Caco-2 (cell line): ENCODE measurements at regions not wholly inside any gene's neighbourhood (a gene's known extent, or its start where the extent isn't known, plus 50 kb on each side); places are given as distances from the start of the nearest gene placed in this dataset.

Experiments used
- BruUV-seq: library from RNA; stranded (reverse); fragments of 400-500 nt; replicated peaks from 2 replicates; lab custom pipeline; 2021; lab: Mats Ljungman, UMichigan
- CTCF ChIA-PET: fragments of 300-600 bp; sonication (Branson Sonifier 250); formaldehyde crosslinking; loops from one replicate; lab custom pipeline; 2022; ENCODE audit warnings: antibody characterized with exemption; lab: Charles Lee
- POLR2A ChIA-PET: fragments of 300-600 bp; sonication (Branson Sonifier 250); formaldehyde crosslinking; loops from one replicate; lab custom pipeline; 2022; ENCODE audit warnings: antibody characterized with exemption; lab: Charles Lee
- DNase-seq, 2 experiments: peaks; one replicate each; pipeline versions ENCODE4 v3.0.0 to v3.0.0-alpha.2; 2020 to 2022
- H3K27me3 ChIP-seq: replicated peaks from 2 replicates; pipeline ENCODE4 v1.6.0; 2011; ENCODE audit warnings: low read length; ENCODE audit not compliant: control insufficient read depth, insufficient read depth
- H3K36me3 ChIP-seq: 2 replicates; pipeline ENCODE4 v1.5.1; 2011; ENCODE audit warnings: low read length; ENCODE audit not compliant: control insufficient read depth, insufficient read depth
- H3K4me1 ChIP-seq: fragments of 250-450 bp; sonication (Bioruptor Pico); 2 replicates; pipeline ENCODE4 v1.5.1; 2020; ENCODE audit warnings: mild to moderate bottlenecking
- H3K4me3 ChIP-seq: 2 replicates; pipeline ENCODE4 v1.5.1; 2011; ENCODE audit warnings: low read depth, mild to moderate bottlenecking, control low read depth, low read length
- H3K9me3 ChIP-seq: fragments of 250-450 bp; sonication (Bioruptor Pico); 2 replicates; pipeline ENCODE4 v1.5.1; 2020; ENCODE audit warnings: mild to moderate bottlenecking, moderate library complexity
- H3K27ac Mint-ChIP-seq: one replicate; pipeline ENCODE4 v1.8.0; 2022; ENCODE audit warnings: mixed read lengths; ENCODE audit not compliant: unreplicated experiment
- H3K27me3 Mint-ChIP-seq: one replicate; pipeline ENCODE4 v1.8.0; 2022; ENCODE audit warnings: mixed read lengths; ENCODE audit not compliant: insufficient read depth, unreplicated experiment
- H3K36me3 Mint-ChIP-seq: one replicate; pipeline ENCODE4 v1.8.0; 2022; ENCODE audit warnings: mild to moderate bottlenecking, mixed read lengths; ENCODE audit not compliant: insufficient read depth, unreplicated experiment
- H3K4me1 Mint-ChIP-seq: one replicate; pipeline ENCODE4 v1.8.0; 2022; ENCODE audit warnings: low read depth, mixed read lengths; ENCODE audit not compliant: unreplicated experiment
- H3K4me3 Mint-ChIP-seq: one replicate; pipeline ENCODE4 v1.8.0; 2022; ENCODE audit warnings: mild to moderate bottlenecking, moderate library complexity, mixed read lengths; ENCODE audit not compliant: unreplicated experiment
- H3K9me3 Mint-ChIP-seq: one replicate; pipeline ENCODE4 v1.8.0; 2022; ENCODE audit warnings: mixed read lengths; ENCODE audit not compliant: unreplicated experiment
- intact Hi-C: fragments of 100-400 bp; cut with micrococcal nuclease; formaldehyde crosslinking; loops from one replicate; pipeline ENCODE4 v1.10.0; 2022; ENCODE audit not compliant: unreplicated experiment
- TF ChIP-seq, protein P1 (sequence below), 2 experiments: fragments of 200-600 bp in 1 of 2; IDR thresholded peaks; 1 replicate in 1 of 2; 2 replicates in 1 of 2; pipeline versions ENCODE4 v1.5.1 to v1.8.0; 2011 to 2022; ENCODE audit warnings: antibody characterized with exemption in 1 of 2, control low read depth in 1 of 2, inconsistent platforms in 1 of 2, low read depth in 1 of 2, low read length in 1 of 2, mild to moderate bottlenecking in 1 of 2, moderate library complexity in 1 of 2; ENCODE audit not compliant: insufficient read depth in 1 of 2, severe bottlenecking in 1 of 2, unreplicated experiment in 1 of 2

DNA sequence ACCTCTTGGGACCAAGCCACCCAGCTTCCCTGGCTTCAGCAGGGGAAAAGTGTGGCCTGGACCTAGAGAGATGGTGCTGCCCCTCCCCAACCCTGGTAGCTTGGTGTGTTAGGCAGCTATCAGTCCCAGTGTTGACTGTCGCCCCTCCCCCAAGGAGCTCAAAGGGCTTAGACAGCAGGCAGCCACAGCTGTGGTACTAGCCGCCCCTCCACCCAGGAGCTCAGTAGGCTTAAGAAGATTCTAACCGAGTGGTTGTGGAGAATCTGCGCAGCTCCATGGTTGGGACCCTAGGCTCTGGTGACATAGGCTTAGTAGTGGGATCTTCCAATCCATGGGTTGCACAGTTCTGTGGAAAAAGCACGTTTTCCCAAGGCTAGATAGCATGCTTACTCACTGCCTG, 458.4 kb upstream of the LRRC4C start:
- BruUV-seq: no TSS peak
- Histone ChIP-seq H3K9me3 (no peaks in the 10 kb centered on the region; the same call in 1 of the 2 replicates), H3K36me3 (no peaks in the 10 kb centered on the region), H3K27me3 (no peaks in the 10 kb centered on the region), H3K4me1 (no peaks in the 10 kb centered on the region), H3K4me3 (no peak overlapping the region)
- Mint-ChIP-seq H3K27me3 (no peaks in the 10 kb centered on the region), H3K36me3 (no peaks in the 10 kb centered on the region), H3K4me3 (no peak overlapping the region), H3K9me3 (peaks cover 38% of the 10 kb centered on the region), H3K27ac (no peak overlapping the region), H3K4me1 (no peaks in the 10 kb centered on the region)
- CTCF ChIA-PET: no interaction called here
- DNase-seq: no peak
- POLR2A ChIA-PET: no interaction called here
- TF ChIP-seq, protein P1, sequence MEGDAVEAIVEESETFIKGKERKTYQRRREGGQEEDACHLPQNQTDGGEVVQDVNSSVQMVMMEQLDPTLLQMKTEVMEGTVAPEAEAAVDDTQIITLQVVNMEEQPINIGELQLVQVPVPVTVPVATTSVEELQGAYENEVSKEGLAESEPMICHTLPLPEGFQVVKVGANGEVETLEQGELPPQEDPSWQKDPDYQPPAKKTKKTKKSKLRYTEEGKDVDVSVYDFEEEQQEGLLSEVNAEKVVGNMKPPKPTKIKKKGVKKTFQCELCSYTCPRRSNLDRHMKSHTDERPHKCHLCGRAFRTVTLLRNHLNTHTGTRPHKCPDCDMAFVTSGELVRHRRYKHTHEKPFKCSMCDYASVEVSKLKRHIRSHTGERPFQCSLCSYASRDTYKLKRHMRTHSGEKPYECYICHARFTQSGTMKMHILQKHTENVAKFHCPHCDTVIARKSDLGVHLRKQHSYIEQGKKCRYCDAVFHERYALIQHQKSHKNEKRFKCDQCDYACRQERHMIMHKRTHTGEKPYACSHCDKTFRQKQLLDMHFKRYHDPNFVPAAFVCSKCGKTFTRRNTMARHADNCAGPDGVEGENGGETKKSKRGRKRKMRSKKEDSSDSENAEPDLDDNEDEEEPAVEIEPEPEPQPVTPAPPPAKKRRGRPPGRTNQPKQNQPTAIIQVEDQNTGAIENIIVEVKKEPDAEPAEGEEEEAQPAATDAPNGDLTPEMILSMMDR (IDR thresholded peaks at IDR 0.05; ENCODE audit: insufficient read depth in 1 of 2, low read depth in 1 of 2, low read length in 1 of 2, severe bottlenecking in 1 of 2, unreplicated experiment in 1 of 2): no peak
- intact Hi-C loops: no loop called here

DNA sequence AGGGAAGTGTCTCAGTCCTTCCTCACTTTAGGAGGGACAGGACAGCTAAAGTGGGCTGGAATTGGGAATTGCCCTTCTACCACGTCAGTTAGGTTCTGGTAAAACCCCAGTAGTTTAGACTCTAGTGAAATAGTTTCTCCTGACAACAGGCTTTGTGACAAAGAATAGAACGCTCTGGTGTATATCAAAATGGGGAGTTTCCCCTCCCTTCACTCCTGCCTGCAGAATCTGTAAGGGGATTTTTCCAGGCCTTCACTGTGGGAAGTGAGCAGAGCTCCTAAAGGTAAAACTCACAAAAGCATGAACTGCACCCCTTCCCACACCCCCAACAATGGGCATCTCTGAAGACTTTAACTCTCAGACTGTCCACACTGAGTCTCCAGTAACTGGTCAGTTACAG, 460.9 kb upstream of the LRRC4C start:
- H3K27me3 Mint-ChIP-seq: no peaks in the 10 kb centered on the region
- H3K4me1 Mint-ChIP-seq: no peaks in the 10 kb centered on the region
- BruUV-seq: no TSS peak

DNA sequence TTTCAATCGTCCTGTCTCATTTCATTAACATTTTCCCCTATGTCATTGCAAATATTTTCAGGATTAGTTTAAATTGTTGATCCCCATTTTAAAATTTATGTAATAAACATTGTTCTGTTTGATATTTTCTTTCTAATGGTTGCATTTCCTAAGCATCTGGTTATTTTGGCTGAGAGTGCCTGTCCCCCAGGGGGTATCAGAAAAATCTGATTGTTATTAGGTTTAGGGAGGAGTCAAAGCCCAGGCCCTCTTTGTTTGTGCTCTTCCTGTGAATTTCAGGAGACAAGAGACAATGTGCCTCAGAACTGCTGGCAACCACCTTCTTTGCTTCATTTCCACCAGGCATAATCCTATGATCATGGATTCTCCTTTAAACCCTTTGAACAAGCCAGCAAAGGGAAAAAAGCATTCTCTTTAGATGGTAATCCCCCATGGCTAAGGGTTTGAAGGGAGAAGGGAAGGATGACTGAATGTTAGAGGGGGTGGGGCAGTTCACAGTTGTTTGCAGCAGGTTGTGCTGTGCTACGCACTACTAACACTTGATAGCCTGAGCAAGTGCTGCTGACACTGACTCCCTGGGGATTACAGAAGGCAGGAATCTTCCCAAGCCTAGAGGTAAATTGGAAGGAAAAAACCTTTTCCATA, 462.4 kb upstream of the LRRC4C start:
- no peaks in the 10 kb centered on the region for H3K9me3 ChIP-seq
- no peaks in the 10 kb centered on the region for H3K36me3 ChIP-seq
- no peak overlapping the region for H3K27ac Mint-ChIP-seq
- no peaks in the 10 kb centered on the region for H3K4me1 ChIP-seq
- TF ChIP-seq, protein P1 (IDR thresholded peaks at IDR 0.05; ENCODE audit: insufficient read depth in 1 of 2, low read depth in 1 of 2, low read length in 1 of 2, severe bottlenecking in 1 of 2, unreplicated experiment in 1 of 2): no peak
- H3K4me3 ChIP-seq: no peak overlapping the region
- H3K27me3 Mint-ChIP-seq: peaks cover under 1% of the 10 kb centered on the region
- no peaks in the 10 kb centered on the region for H3K27me3 ChIP-seq
- DNase-seq: no peak
- no TSS peak for BruUV-seq
- no peaks in the 10 kb centered on the region for H3K36me3 Mint-ChIP-seq
- CTCF ChIA-PET: no interaction called here
- H3K9me3 Mint-ChIP-seq: peaks cover 16% of the 10 kb centered on the region
- POLR2A ChIA-PET: no interaction called here
- no peaks in the 10 kb centered on the region for H3K4me1 Mint-ChIP-seq
- intact Hi-C loops: no loop called here
- H3K4me3 Mint-ChIP-seq: no peak overlapping the region

More for the DNA sequence above, 460.9 kb upstream of the LRRC4C start:
- intact Hi-C loops: no loop called here
- Histone ChIP-seq H3K4me3 (no peak overlapping the region), H3K36me3 (no peaks in the 10 kb centered on the region), H3K9me3 (no peaks in the 10 kb centered on the region), H3K27me3 (no peaks in the 10 kb centered on the region), H3K4me1 (no peaks in the 10 kb centered on the region)
- POLR2A ChIA-PET: no interaction called here
- DNase-seq: no peak
- Mint-ChIP-seq H3K36me3 (no peaks in the 10 kb centered on the region), H3K27ac (no peak overlapping the region), H3K4me3 (no peak overlapping the region), H3K9me3 (peaks cover 28% of the 10 kb centered on the region)
- TF ChIP-seq, protein P1 (IDR thresholded peaks at IDR 0.05; ENCODE audit: insufficient read depth in 1 of 2, low read depth in 1 of 2, low read length in 1 of 2, severe bottlenecking in 1 of 2, unreplicated experiment in 1 of 2): no peak
- CTCF ChIA-PET: no interaction called here
